HG03139 (cell line): ENCODE measurements at regions not wholly inside any gene's neighbourhood (a gene's known extent, or its start where the extent isn't known, plus 50 kb on each side); places are given as distances from the start of the nearest gene placed in this dataset.
A peak's percentile ranks its signal among the peaks of the same experiment; 100 is the strongest.

Experiments
- ATAC-seq: cut with Tn5 transposase; IDR thresholded peaks from one replicate; pipeline ENCODE4 v1.9.1; 2021; ENCODE audit not compliant: unreplicated experiment

GRCh38 chr3:158961911-158962310, 160.1 kb downstream of the MFSD1 start:
- ATAC-seq = no peak

- no peak for ATAC-seq
Measured at GRCh38 chr3:158970006-158970405, 168.2 kb downstream of the MFSD1 start.

- no peak for ATAC-seq
Measured at GRCh38 chr3:158974904-158975303, 173.1 kb downstream of the MFSD1 start.

GRCh38 chr3:158976966-158977365, 175.1 kb downstream of the MFSD1 start:
- ATAC-seq = no peak

GRCh38 chr3:158977497-158977896, 175.6 kb downstream of the MFSD1 start:
- no peak for ATAC-seq

- ATAC-seq = no peak
Measured at GRCh38 chr3:158983216-158984099, 181.6 kb downstream of the MFSD1 start.

- ATAC-seq = no peak
Measured at GRCh38 chr3:158991146-158991705, 189.4 kb downstream of the MFSD1 start.

- no peak for ATAC-seq
Measured at GRCh38 chr3:158992463-158992862, 190.6 kb downstream of the MFSD1 start.

GRCh38 chr3:158994386-158994785, 192.5 kb downstream of the MFSD1 start:
- ATAC-seq = no peak

GRCh38 chr3:159001711-159002110, 199.9 kb downstream of the MFSD1 start:
- ATAC-seq = no peak

GRCh38 chr3:159005137-159005536, 203.3 kb downstream of the MFSD1 start:
- ATAC-seq = no peak

- no peak for ATAC-seq
Measured at GRCh38 chr3:159007331-159007730, 205.5 kb downstream of the MFSD1 start.

GRCh38 chr3:159008401-159008800, 206.5 kb downstream of the MFSD1 start:
- no peak for ATAC-seq

- ATAC-seq = no peak
Measured at GRCh38 chr3:159018341-159018740, 216.5 kb downstream of the MFSD1 start.

GRCh38 chr3:159025733-159026132, 223.9 kb downstream of the MFSD1 start:
- no peak for ATAC-seq

- no peak for ATAC-seq
Measured at GRCh38 chr3:159026510-159026909, 224.7 kb downstream of the MFSD1 start.

GRCh38 chr3:159028706-159029105, 226.9 kb downstream of the MFSD1 start:
- no peak for ATAC-seq

GRCh38 chr3:159029306-159030026, 227.6 kb downstream of the MFSD1 start:
- peak; percentile 70 for ATAC-seq

GRCh38 chr3:159030138-159030670, 228.3 kb downstream of the MFSD1 start:
- ATAC-seq = no peak

- no peak for ATAC-seq
Measured at GRCh38 chr3:159030886-159031679, 229.2 kb downstream of the MFSD1 start.

GRCh38 chr3:159032311-159032710, 230.5 kb downstream of the MFSD1 start:
- no peak for ATAC-seq
